PC-9 (cell line): ENCODE measurements at regions not wholly inside any gene's neighbourhood (a gene's known extent, or its start where the extent isn't known, plus 50 kb on each side); places are given as distances from the start of the nearest gene placed in this dataset.

Source experiments
- BruUV-seq: library from RNA; stranded (reverse); fragments of 400-500 nt; replicated peaks from 2 replicates; lab custom pipeline; 2021; lab: Mats Ljungman, UMichigan
- CTCF ChIA-PET: fragments of 300-600 bp; sonication (Branson Sonifier 250); formaldehyde crosslinking; loops from one replicate; lab custom pipeline; 2022; ENCODE audit warnings: antibody characterized with exemption; lab: Charles Lee
- POLR2A ChIA-PET: fragments of 300-600 bp; sonication (Branson Sonifier 250); formaldehyde crosslinking; loops from one replicate; lab custom pipeline; 2022; ENCODE audit warnings: antibody characterized with exemption; ENCODE audit not compliant: unreplicated experiment; lab: Charles Lee
- DNase-seq, 2 experiments: peaks; one replicate each; pipeline versions ENCODE4 v3.0.0 to v3.0.0-alpha.2; 2015 to 2022; ENCODE audit warnings: mixed read lengths in 1 of 2
- H2AFZ ChIP-seq: fragments of 200-600 bp; sonication (generic); 2 replicates; pipeline ENCODE4 v1.8.1; 2017; ENCODE audit warnings: antibody characterized with exemption
- H3F3A ChIP-seq: fragments of 200-600 bp; sonication (generic); 2 replicates; pipeline ENCODE4 v1.8.1; 2017; ENCODE audit warnings: antibody characterized with exemption, mild to moderate bottlenecking, low read depth; ENCODE audit not compliant: insufficient read depth
- H3K27ac ChIP-seq: fragments of 200-600 bp; sonication (generic); 2 replicates; pipeline ENCODE4 v1.6.1; 2016; ENCODE audit warnings: mixed run types
- H3K27me3 ChIP-seq: fragments of 200-600 bp; sonication (generic); 2 replicates; pipeline ENCODE4 v1.6.1; 2016; ENCODE audit warnings: low read depth, mixed run types; ENCODE audit not compliant: insufficient read depth
- H3K36me3 ChIP-seq: fragments of 200-600 bp; sonication (generic); 2 replicates; pipeline ENCODE4 v1.6.1; 2016; ENCODE audit warnings: low read depth, mixed run types
- H3K4me1 ChIP-seq: fragments of 200-600 bp; sonication (generic); replicated peaks from 2 replicates; pipeline ENCODE4 v1.6.1; 2016; ENCODE audit warnings: mixed run types; ENCODE audit not compliant: insufficient read depth
- H3K4me2 ChIP-seq: fragments of 200-600 bp; sonication (generic); 2 replicates; pipeline ENCODE4 v1.6.1; 2017; ENCODE audit warnings: mixed run types
- H3K4me3 ChIP-seq: fragments of 200-600 bp; sonication (generic); 2 replicates; pipeline ENCODE4 v1.6.1; 2016; ENCODE audit warnings: mixed run types
- H3K79me2 ChIP-seq: fragments of 200-600 bp; sonication (generic); 2 replicates; pipeline ENCODE4 v1.6.1; 2017; ENCODE audit warnings: low read depth, mixed run types
- H3K9me2 ChIP-seq: fragments of 200-600 bp; sonication (generic); 2 replicates; pipeline ENCODE4 v1.8.1; 2017; ENCODE audit warnings: mild to moderate bottlenecking; ENCODE audit not compliant: insufficient read depth
- H3K9me3 ChIP-seq: fragments of 200-600 bp; sonication (generic); 2 replicates; pipeline ENCODE4 v1.8.1; 2016; ENCODE audit warnings: low read depth; ENCODE audit not compliant: insufficient read depth
- H4K20me1 ChIP-seq: fragments of 200-600 bp; sonication (generic); 2 replicates; pipeline ENCODE4 v1.8.1; 2017; ENCODE audit not compliant: insufficient read depth
- EZH2 ChIP-seq: fragments of 200-600 bp; sonication (generic); IDR thresholded peaks from 2 replicates; pipeline ENCODE4 v1.8.0; 2017; ENCODE audit warnings: antibody characterized with exemption, low read depth
- intact Hi-C: fragments of 100-400 bp; cut with micrococcal nuclease; formaldehyde crosslinking; loops from one replicate; pipeline ENCODE4 v1.10.0; 2022; ENCODE audit not compliant: unreplicated experiment
- TF ChIP-seq, protein P1 (sequence below): fragments of 200-600 bp; sonication (generic); conservative IDR thresholded peaks from 2 replicates; pipeline ENCODE4 v1.6.1; 2017; ENCODE audit warnings: mixed run types, antibody characterized with exemption, mild to moderate bottlenecking, moderate library complexity

DNA sequence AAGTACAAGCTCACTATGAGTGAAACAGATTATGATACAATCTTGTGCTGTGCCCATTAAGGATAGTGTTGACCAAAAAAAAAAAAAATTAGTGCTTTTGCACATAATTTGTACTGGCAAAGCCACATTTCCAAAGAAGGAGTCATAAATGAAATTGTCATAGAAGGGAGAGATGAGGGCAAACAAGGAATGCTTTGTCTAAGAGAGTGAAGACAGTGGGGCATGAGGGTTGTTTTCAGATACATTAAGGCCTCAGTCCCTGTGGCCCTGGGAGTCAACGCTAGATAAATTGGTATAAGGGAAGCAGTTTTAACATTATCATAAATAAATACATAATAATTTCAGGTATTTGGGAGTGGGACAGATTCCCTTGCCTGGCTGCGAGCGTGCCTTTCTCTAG is 267.5 kb upstream of the PRKCQ start:
- DNase-seq = no peak
- Histone ChIP-seq H3K4me1 (no peaks in the 10 kb centered on the region), H3F3A (no peaks in the 10 kb centered on the region), H3K27me3 (no peaks in the 10 kb centered on the region), H3K9me3 (no peaks in the 10 kb centered on the region), H3K4me2 (no peak overlapping the region), H3K36me3 (no peaks in the 10 kb centered on the region), H4K20me1 (no peaks in the 10 kb centered on the region), H3K4me3 (no peak overlapping the region), H3K79me2 (no peaks in the 10 kb centered on the region), H3K27ac (no peak overlapping the region), H3K9me2 (no peaks in the 10 kb centered on the region), H2AFZ (no peak overlapping the region)
- TF ChIP-seq, protein P1, sequence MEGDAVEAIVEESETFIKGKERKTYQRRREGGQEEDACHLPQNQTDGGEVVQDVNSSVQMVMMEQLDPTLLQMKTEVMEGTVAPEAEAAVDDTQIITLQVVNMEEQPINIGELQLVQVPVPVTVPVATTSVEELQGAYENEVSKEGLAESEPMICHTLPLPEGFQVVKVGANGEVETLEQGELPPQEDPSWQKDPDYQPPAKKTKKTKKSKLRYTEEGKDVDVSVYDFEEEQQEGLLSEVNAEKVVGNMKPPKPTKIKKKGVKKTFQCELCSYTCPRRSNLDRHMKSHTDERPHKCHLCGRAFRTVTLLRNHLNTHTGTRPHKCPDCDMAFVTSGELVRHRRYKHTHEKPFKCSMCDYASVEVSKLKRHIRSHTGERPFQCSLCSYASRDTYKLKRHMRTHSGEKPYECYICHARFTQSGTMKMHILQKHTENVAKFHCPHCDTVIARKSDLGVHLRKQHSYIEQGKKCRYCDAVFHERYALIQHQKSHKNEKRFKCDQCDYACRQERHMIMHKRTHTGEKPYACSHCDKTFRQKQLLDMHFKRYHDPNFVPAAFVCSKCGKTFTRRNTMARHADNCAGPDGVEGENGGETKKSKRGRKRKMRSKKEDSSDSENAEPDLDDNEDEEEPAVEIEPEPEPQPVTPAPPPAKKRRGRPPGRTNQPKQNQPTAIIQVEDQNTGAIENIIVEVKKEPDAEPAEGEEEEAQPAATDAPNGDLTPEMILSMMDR = no peak
- no peak for TF ChIP-seq EZH2
- ChIA-PET POLR2A (no interaction called here), CTCF (no interaction called here)
- intact Hi-C loops = no loop called here
- no TSS peak for BruUV-seq

DNA sequence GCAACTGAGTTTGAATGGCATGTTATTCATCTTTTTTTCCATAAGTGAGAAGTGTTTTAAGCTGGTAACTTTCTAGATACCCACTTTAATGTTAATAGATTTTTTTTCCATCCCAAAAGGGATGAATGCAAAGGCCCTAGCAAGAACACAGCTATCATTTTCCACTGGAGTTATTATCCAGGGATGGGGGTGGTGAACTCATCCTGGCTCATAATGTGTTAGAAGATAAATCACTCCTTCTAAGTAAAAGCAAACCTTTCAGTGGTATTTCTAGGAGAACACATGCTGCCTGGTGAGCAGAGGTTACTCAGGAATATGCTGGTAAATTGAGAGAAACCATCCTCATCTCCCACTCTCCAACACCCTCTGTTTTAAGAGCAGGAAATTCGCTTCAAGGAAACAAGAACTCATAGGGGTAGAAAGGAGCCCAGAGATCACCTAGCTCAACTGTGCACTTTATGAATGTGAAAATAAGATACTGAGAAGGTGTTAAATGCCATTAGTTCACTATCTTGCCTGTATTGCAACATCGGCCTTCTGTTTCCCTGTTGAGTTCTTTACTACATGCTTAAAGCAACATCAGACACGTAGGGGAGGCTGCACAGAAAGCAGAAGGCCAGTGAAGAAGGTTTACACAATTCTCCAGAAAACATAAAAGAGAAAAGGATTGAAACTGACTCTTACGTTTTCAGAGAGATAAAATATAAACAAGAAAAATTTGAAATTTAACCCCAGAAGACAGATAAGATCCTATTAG is 264.0 kb upstream of the PRKCQ start:
- intact Hi-C loops = no loop called here
- Histone ChIP-seq H3K27me3 (no peaks in the 10 kb centered on the region), H3K79me2 (no peaks in the 10 kb centered on the region), H3K9me2 (no peaks in the 10 kb centered on the region), H3K36me3 (no peaks in the 10 kb centered on the region), H3K27ac (no peak overlapping the region), H3K9me3 (no peaks in the 10 kb centered on the region), H3F3A (no peaks in the 10 kb centered on the region), H4K20me1 (no peaks in the 10 kb centered on the region), H3K4me3 (no peak overlapping the region), H3K4me2 (no peak overlapping the region), H3K4me1 (no peaks in the 10 kb centered on the region), H2AFZ (no peak overlapping the region)
- no TSS peak for BruUV-seq
- POLR2A ChIA-PET = no interaction called here
- no peak for DNase-seq
- CTCF ChIA-PET = no interaction called here
- no peak for TF ChIP-seq EZH2
- TF ChIP-seq, protein P1 = no peak

DNA sequence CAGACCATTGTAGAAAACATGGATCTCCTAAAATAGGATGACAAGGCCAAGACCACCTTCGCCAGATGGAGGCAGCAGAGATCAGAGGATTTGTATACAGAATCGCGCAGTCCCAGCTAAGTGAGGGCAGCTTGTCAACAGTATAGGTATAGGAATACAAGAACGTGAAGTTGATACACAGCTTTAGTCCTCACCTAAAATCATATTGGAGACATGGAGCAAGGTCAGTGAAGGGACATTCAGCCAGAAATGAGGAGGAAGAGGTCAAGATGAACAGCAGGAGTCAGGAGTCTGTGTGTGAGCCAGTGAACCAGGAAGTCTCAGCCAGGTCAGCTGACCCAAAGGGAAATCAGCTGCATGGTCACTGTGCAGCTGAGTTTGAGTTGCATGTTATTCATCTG is 263.4 kb upstream of the PRKCQ start:
- Histone ChIP-seq H3K27ac (no peak overlapping the region), H3F3A (no peaks in the 10 kb centered on the region), H4K20me1 (no peaks in the 10 kb centered on the region), H3K79me2 (no peaks in the 10 kb centered on the region), H3K4me3 (no peak overlapping the region), H3K36me3 (no peaks in the 10 kb centered on the region), H2AFZ (no peak overlapping the region), H3K4me1 (no peaks in the 10 kb centered on the region), H3K27me3 (no peaks in the 10 kb centered on the region), H3K9me3 (no peaks in the 10 kb centered on the region), H3K4me2 (no peak overlapping the region), H3K9me2 (no peaks in the 10 kb centered on the region)
- TF ChIP-seq, protein P1 = no peak
- TF ChIP-seq EZH2 = no peak
- intact Hi-C loops = no loop called here
- DNase-seq = no peak
- no TSS peak for BruUV-seq
- ChIA-PET POLR2A (no interaction called here), CTCF (no interaction called here)
